ENCODE measurements at regions not wholly inside any gene's neighbourhood (a gene's known extent, or its start where the extent isn't known, plus 50 kb on each side); places are given as distances from the start of the nearest gene placed in this dataset.

GRCh38 chr6:108763931-108764579, 84.2 kb upstream of the ARMC2 start:
- H3K4me1 Mint-ChIP-seq (ENCODE audit: low read depth) = peaks cover 9% of the 10 kb centered on the region
- H3K4me3 Mint-ChIP-seq = no peak overlapping the region
- no peaks in the 10 kb centered on the region for H3K36me3 Mint-ChIP-seq (ENCODE audit: low read depth)
- no peaks in the 10 kb centered on the region for H3K9me3 Mint-ChIP-seq
- H3K27ac Mint-ChIP-seq = no peak overlapping the region
- H3K27me3 Mint-ChIP-seq (ENCODE audit: low read depth) = peaks cover 32% of the 10 kb centered on the region

GRCh38 chr6:108764580-108764950, 83.7 kb upstream of the ARMC2 start:
- Mint-ChIP-seq H3K27ac (no peak overlapping the region), H3K36me3 (ENCODE audit: low read depth) (no peaks in the 10 kb centered on the region), H3K27me3 (ENCODE audit: low read depth) (peaks cover 32% of the 10 kb centered on the region), H3K4me1 (ENCODE audit: low read depth) (peaks cover 9% of the 10 kb centered on the region), H3K4me3 (no peak overlapping the region), H3K9me3 (no peaks in the 10 kb centered on the region)

- H3K36me3 Mint-ChIP-seq (ENCODE audit: low read depth) = no peaks in the 10 kb centered on the region
- H3K4me1 Mint-ChIP-seq (ENCODE audit: low read depth) = peaks cover 9% of the 10 kb centered on the region
- no peak overlapping the region for H3K4me3 Mint-ChIP-seq
- H3K27ac Mint-ChIP-seq = no peak overlapping the region
- peaks cover 33% of the 10 kb centered on the region for H3K27me3 Mint-ChIP-seq (ENCODE audit: low read depth)
- H3K9me3 Mint-ChIP-seq = no peaks in the 10 kb centered on the region
These were observed 82.7 kb upstream of the ARMC2 start for GRCh38 chr6:108765495-108765894.

- no peaks in the 10 kb centered on the region for H3K9me3 Mint-ChIP-seq
- H3K4me1 Mint-ChIP-seq (ENCODE audit: low read depth) = peaks cover 9% of the 10 kb centered on the region
- H3K4me3 Mint-ChIP-seq = no peak overlapping the region
- H3K27ac Mint-ChIP-seq = no peak overlapping the region
- no peaks in the 10 kb centered on the region for H3K36me3 Mint-ChIP-seq (ENCODE audit: low read depth)
- peaks cover 33% of the 10 kb centered on the region for H3K27me3 Mint-ChIP-seq (ENCODE audit: low read depth)
These were observed 81.8 kb upstream of the ARMC2 start for GRCh38 chr6:108766419-108766818.

GRCh38 chr6:108766886-108767285, 81.3 kb upstream of the ARMC2 start:
- Mint-ChIP-seq H3K27ac (no peak overlapping the region), H3K4me3 (no peak overlapping the region), H3K36me3 (ENCODE audit: low read depth) (no peaks in the 10 kb centered on the region), H3K27me3 (ENCODE audit: low read depth) (peaks cover 34% of the 10 kb centered on the region), H3K9me3 (no peaks in the 10 kb centered on the region), H3K4me1 (ENCODE audit: low read depth) (peaks cover 9% of the 10 kb centered on the region)

GRCh38 chr6:108767418-108768165, 80.6 kb upstream of the ARMC2 start:
- no peaks in the 10 kb centered on the region for H3K9me3 Mint-ChIP-seq
- no peaks in the 10 kb centered on the region for H3K36me3 Mint-ChIP-seq (ENCODE audit: low read depth)
- H3K4me1 Mint-ChIP-seq (ENCODE audit: low read depth) = peaks cover 5% of the 10 kb centered on the region
- no peak overlapping the region for H3K4me3 Mint-ChIP-seq
- no peak overlapping the region for H3K27ac Mint-ChIP-seq
- H3K27me3 Mint-ChIP-seq (ENCODE audit: low read depth) = peaks cover 34% of the 10 kb centered on the region

- H3K4me1 Mint-ChIP-seq (ENCODE audit: low read depth) = peaks cover 5% of the 10 kb centered on the region
- no peaks in the 10 kb centered on the region for H3K9me3 Mint-ChIP-seq
- H3K36me3 Mint-ChIP-seq (ENCODE audit: low read depth) = no peaks in the 10 kb centered on the region
- H3K27ac Mint-ChIP-seq = no peak overlapping the region
- H3K27me3 Mint-ChIP-seq (ENCODE audit: low read depth) = peaks cover 31% of the 10 kb centered on the region
- no peak overlapping the region for H3K4me3 Mint-ChIP-seq
These were observed 80.1 kb upstream of the ARMC2 start for GRCh38 chr6:108768166-108768555.

GRCh38 chr6:108768792-108769524, 79.3 kb upstream of the ARMC2 start:
- Mint-ChIP-seq H3K4me1 (ENCODE audit: low read depth) (peaks cover 5% of the 10 kb centered on the region), H3K9me3 (no peaks in the 10 kb centered on the region)

GRCh38 chr6:108771421-108771820, 76.8 kb upstream of the ARMC2 start:
- H3K27ac Mint-ChIP-seq = no peak overlapping the region
- H3K27me3 Mint-ChIP-seq (ENCODE audit: low read depth) = peaks cover 23% of the 10 kb centered on the region
- H3K4me3 Mint-ChIP-seq = no peak overlapping the region
- peaks cover 5% of the 10 kb centered on the region for H3K4me1 Mint-ChIP-seq (ENCODE audit: low read depth)
- H3K36me3 Mint-ChIP-seq (ENCODE audit: low read depth) = no peaks in the 10 kb centered on the region
- no peaks in the 10 kb centered on the region for H3K9me3 Mint-ChIP-seq

More at GRCh38 chr6:108768792-108769524, 79.3 kb upstream of the ARMC2 start:
- H3K27ac Mint-ChIP-seq = no peak overlapping the region
- H3K4me3 Mint-ChIP-seq = no peak overlapping the region
- peaks cover 23% of the 10 kb centered on the region for H3K27me3 Mint-ChIP-seq (ENCODE audit: low read depth)
- no peaks in the 10 kb centered on the region for H3K36me3 Mint-ChIP-seq (ENCODE audit: low read depth)

GRCh38 chr6:108774555-108774954, 73.7 kb upstream of the ARMC2 start:
- no peaks in the 10 kb centered on the region for H3K9me3 Mint-ChIP-seq
- H3K4me3 Mint-ChIP-seq = no peak overlapping the region
- H3K27me3 Mint-ChIP-seq (ENCODE audit: low read depth) = peaks cover 29% of the 10 kb centered on the region

GRCh38 chr6:108777536-108777935, 70.7 kb upstream of the ARMC2 start:
- Mint-ChIP-seq H3K4me3 (no peak overlapping the region), H3K27me3 (ENCODE audit: low read depth) (peaks cover 41% of the 10 kb centered on the region), H3K4me1 (ENCODE audit: low read depth) (peaks cover 7% of the 10 kb centered on the region), H3K36me3 (ENCODE audit: low read depth) (no peaks in the 10 kb centered on the region), H3K9me3 (no peaks in the 10 kb centered on the region), H3K27ac (no peak overlapping the region)

More at GRCh38 chr6:108774555-108774954, 73.7 kb upstream of the ARMC2 start:
- Mint-ChIP-seq H3K36me3 (ENCODE audit: low read depth) (no peaks in the 10 kb centered on the region), H3K27ac (no peak overlapping the region), H3K4me1 (ENCODE audit: low read depth) (no peaks in the 10 kb centered on the region)

GRCh38 chr6:108778421-108779186, 69.6 kb upstream of the ARMC2 start:
- Mint-ChIP-seq H3K4me1 (ENCODE audit: low read depth) (peaks cover 11% of the 10 kb centered on the region), H3K27ac (no peak overlapping the region), H3K27me3 (ENCODE audit: low read depth) (peaks cover 51% of the 10 kb centered on the region), H3K9me3 (no peaks in the 10 kb centered on the region), H3K4me3 (no peak overlapping the region), H3K36me3 (ENCODE audit: low read depth) (no peaks in the 10 kb centered on the region)

- no peaks in the 10 kb centered on the region for H3K9me3 Mint-ChIP-seq
- no peak overlapping the region for H3K4me3 Mint-ChIP-seq
- no peaks in the 10 kb centered on the region for H3K36me3 Mint-ChIP-seq (ENCODE audit: low read depth)
- H3K27me3 Mint-ChIP-seq (ENCODE audit: low read depth) = peaks cover 57% of the 10 kb centered on the region
- H3K27ac Mint-ChIP-seq = no peak overlapping the region
- peaks cover 11% of the 10 kb centered on the region for H3K4me1 Mint-ChIP-seq (ENCODE audit: low read depth)
These were observed 68.5 kb upstream of the ARMC2 start for GRCh38 chr6:108779536-108780275.

GRCh38 chr6:108780784-108781183, 67.4 kb upstream of the ARMC2 start:
- H3K4me3 Mint-ChIP-seq = no peak overlapping the region
- H3K27ac Mint-ChIP-seq = no peak overlapping the region
- peaks cover 11% of the 10 kb centered on the region for H3K4me1 Mint-ChIP-seq (ENCODE audit: low read depth)
- no peaks in the 10 kb centered on the region for H3K9me3 Mint-ChIP-seq
- no peaks in the 10 kb centered on the region for H3K36me3 Mint-ChIP-seq (ENCODE audit: low read depth)
- H3K27me3 Mint-ChIP-seq (ENCODE audit: low read depth) = peaks cover 66% of the 10 kb centered on the region
